Activated CD4-positive, alpha-beta T cell treated with anti-CD3 and anti-CD28 coated beads, Interleukin-2, Interleukin-6, amounts not matched to agents 100 ng/mL and 50 ng/mL, durations not matched to agents 16 hours and 8 hours (primary cell): ENCODE measurements at regions not wholly inside any gene's neighbourhood (a gene's known extent, or its start where the extent isn't known, plus 50 kb on each side); places are given as distances from the start of the nearest gene placed in this dataset.
"Not testable (repeated sequence)": the region's sequence is repeated elsewhere in the genome, so short reads cannot be mapped to it uniquely, and the experiment has no call there.

Experiments
- DNase-seq: peaks from one replicate; pipeline ENCODE4 v3.0.0-alpha.2; 2020

DNA sequence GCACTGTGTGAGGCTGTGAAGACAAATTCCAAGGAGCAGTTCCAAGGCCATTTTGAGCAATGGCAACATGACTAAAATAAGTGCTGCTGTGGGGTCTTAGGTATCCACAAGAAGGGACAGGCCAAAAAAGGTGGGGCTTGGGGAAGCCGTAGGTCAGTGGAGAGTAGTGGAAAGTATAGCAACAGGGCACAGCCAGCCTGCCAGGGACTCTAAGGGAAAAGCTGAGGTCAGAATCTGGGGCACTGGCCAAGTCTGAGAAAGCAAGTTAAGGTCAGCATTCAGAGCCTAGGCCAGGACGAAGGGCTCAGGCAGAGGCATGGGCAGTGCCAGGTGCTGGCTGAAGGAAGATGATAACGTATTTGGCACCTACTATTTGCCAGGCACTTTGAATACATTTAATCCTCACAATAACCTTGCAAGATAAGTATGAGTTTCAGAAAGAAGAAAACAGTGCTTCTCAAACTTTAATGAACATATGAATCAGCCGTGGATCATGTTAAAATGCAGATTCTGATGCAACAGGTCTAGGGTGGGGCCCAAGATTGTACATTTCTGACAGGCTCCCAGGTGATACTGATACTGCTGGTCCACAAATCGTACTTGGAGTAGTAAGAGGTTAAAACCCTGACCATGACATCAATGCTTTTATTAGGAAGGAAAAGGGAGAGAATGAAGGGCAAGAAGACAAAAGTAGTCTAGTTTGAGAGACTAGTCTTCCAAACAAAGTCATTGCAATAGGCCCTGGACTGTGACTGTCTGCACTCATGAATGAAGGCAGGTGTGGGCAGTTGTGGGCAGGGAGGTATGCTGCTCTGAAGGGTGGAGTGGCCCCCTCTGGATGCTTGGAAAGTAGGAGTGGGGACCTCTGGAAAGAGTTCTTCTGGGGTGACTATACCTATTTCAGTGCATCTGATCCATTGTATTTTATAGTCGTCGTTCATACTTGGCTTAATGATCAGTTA, 106.3 kb upstream of the ANKRD28 start:
- no peak for DNase-seq

DNA sequence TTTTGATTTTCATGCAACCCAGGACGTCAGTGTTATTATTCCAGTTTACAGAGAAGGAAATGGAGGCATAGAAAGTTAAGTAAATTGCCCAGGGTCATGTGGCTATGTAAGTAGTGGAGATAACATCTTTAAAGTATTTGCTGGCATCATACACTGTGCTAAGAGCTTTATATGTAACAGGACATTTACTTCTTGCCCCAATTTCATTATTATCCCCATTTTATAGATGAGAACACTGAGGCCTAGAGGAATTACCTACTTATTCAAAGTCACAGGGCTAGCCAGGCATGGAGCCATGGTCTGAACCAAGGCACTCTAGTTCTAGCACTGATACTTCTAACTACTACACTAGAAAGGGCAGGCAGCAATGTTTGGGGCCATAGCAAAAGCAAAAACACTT, 107.3 kb upstream of the ANKRD28 start:
- DNase-seq: no peak

DNA sequence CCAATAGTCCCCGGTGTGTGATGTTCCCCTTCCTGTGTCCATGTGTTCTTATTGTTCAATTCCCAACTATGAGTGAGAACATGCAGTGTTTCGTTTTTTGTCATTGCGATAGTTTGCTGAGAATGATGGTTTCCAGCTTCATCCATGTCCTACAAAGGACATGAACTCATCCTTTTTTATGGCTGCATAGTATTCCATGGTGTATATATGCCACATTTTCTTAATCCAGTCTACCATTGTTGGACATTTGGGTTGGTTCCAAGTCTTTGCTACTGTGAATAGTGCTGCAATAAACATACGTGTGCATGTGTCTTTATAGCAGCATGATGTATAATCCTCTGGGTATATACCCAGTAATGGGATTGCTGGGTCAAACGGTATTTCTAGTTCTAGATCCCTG, 109.6 kb upstream of the ANKRD28 start:
- not testable (repeated sequence) for DNase-seq

DNA sequence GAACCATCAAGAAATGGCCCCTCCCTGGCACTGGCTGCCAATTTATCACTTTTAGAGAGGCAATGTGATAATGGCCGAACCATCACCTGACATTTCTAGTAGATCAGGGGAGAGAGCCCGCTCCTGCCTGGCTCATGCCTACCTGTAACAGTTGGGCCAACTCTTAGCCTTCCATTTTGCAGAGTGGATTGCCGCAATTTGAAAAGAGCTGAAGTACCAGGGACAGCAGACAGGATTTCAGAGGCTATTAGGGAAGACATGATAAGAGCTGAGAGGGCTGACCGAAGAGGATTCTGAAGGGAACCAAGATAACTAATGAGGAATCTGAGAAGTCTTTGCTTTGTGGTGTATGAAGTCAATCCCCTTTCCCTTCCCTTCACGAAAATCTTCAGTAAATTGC, 121.2 kb upstream of the ANKRD28 start:
- DNase-seq: no peak

DNA sequence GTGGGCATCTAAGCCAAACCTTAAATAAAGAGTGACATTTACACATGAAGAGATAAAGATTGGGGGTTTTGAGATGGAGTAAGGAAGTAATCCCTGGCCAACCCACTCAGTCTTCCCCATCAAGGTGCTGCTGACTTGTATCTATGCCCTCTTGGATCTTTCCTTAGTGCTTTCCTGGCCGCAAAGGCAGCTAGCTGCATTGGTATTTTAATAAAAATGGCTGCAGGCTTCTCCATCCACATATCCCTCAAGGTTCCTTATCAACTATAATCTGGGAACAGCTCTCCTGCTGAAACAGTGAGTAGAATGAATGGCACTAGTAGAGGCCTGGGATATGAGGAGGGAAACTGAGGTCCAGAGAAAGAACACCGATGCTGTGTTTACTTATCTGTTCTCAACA, 122.2 kb upstream of the ANKRD28 start:
- DNase-seq: no peak

DNA sequence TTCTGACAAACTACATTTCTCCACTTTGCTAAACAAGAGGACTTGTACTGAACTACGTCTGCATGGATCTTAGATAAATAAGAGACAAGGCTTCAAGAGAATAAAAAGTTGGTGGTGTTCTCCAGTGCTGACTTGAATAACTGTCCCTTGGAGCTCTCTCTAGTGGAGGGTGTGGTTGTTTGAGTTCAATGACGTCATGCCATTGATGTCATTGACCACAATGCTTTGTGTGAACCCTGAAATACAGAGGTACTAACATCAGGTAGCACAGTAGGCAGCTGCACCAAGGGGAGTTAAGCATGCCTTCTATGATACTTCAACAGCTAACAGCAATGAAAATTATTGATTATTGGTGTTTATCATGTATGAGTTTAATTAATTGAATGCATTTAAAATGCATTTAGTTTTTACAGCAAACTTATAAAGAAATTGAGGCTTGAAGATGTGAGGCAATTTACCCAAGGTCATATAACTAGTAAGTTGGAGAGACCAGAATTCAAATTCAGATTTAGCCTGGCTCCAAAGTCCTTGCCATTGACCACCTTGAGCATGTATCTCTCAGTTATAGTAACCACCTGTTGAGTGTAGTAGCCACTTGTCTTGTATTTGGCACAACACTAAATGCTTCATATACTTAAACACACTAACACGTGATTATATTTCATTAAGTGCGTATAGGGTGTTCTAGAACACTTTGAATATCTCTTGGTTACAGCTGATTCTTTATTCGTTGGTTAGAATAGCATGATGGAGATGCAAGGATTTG, 126.0 kb upstream of the ANKRD28 start:
- DNase-seq: peak; percentile 5

DNA sequence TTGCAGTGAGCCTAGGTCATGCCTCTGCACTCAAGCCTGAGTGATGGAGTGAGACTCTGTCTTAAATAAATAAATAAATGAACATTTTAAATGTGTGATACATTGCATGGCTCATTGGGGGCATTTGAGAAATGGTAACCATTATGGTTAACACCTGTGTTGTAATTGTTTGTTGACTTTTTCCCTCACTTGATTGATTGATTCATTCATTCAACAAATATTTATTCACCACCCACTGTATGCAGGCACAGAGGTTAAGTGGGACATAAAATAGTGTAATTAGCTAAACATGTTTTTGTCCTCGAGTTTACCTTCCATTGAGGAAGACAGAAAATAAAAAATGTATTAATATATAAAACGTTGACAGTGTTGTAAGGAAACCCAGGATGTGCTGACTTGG, 127.1 kb upstream of the ANKRD28 start:
- no peak for DNase-seq

DNA sequence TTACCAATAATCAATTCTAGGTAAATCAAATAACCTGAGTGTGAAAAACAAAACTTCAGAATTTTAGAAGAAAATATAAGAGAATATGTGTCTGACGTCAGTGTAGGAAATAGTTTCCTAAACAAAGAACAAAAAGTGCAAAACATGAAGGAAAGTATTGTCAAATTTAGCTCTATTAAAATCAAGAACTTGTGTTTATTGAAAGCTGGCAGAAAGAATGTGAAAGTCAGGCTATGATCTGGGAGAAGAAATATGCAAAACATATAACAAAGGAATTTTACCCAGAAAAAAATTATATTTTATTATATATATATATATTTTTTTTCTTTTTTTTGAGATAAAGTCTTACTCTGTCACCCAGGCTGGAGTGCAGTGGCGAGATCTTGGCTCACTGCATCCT, 129.1 kb upstream of the ANKRD28 start:
- DNase-seq: no peak

DNA sequence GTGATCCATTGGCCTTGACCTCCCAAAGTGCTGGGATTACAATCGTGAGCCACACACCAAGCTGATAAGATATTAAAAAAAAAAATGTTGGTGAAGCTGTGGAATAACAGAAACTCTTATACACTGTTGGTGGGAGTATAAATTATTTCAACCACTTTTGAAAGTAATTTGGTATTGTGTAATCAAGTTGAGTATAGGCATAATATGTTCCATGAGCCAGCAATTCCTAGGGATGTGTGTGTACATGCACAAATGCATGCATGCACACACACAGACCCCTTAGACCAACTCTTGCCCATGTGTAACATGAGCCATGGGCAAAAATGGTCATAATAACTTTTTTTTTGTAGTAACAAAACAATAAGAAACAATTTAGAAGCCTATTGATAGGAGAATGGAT, 130.2 kb upstream of the ANKRD28 start:
- no peak for DNase-seq

DNA sequence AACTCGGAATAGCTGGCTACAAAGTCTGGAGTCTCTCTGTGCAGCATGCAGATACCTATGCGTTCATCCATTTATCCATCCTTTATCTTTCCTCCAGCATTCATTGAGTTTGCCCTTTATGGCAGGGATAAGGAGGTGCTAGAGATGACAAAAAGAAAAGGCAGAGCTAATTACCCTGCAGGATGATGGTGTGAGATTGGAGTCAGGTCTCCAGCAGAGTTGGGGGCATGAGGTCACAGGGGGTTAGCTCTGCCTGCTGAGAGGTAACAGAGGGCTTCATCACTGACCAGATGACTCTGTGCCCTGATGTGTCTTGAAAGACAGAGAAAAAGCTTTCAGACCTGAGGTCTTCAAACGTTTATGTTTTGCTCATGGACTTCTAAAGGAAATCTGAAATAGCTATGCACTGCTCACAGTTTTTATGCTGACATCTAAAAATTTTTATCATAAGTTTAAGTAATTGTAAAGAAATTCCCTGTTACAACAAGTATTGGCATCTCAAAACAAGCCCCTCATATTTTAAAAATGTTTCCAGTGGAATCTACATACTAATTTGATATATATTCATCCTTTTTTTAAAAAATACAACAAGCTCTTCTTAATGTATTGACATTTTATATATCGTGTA, 132.3 kb upstream of the ANKRD28 start:
- DNase-seq: no peak

DNA sequence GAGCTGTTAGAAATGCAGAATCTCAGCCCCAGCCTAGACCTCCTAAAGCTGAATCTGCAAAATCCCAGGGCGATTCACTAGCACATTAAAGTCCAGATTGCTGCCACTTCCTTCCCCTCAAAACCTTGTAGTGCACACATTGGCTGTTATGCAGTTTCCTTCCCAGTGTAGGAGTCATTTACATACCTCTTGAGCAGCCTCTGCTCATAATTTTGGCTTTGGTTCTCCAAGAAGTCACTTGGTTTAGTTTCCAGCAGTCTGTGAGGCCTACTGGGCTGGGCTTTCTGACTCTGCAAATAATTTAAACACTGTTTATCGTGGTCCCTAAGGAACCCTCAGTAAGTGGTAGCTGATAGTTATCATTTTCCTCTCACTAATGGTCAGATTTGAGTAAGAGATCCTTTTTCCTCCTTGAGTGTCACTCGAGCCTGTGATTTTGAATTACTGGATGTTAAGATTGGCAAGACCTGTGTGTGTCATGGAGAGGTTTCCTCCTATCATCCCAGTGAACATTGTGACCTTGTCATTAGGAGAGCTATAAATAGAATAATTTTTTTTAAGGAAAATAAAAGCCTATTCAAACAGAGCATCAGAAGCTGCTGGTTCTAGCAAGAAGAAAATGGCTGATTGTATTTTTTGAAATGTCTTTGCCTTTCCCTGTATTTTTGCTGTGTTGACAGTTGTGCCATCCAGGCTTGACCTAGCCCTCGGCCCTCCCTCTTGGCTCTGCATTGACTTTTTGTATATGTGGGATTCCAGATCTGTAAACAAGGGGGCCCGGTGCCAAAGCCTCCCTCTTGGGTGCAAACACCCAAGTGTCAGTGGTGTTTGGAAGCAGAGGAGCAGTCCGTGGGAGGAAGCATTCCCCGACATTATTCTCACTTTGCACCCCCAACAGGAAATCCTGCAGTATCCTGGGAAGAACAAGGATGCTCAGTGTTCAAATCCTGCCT, 134.8 kb upstream of the ANKRD28 start:
- DNase-seq: no peak

DNA sequence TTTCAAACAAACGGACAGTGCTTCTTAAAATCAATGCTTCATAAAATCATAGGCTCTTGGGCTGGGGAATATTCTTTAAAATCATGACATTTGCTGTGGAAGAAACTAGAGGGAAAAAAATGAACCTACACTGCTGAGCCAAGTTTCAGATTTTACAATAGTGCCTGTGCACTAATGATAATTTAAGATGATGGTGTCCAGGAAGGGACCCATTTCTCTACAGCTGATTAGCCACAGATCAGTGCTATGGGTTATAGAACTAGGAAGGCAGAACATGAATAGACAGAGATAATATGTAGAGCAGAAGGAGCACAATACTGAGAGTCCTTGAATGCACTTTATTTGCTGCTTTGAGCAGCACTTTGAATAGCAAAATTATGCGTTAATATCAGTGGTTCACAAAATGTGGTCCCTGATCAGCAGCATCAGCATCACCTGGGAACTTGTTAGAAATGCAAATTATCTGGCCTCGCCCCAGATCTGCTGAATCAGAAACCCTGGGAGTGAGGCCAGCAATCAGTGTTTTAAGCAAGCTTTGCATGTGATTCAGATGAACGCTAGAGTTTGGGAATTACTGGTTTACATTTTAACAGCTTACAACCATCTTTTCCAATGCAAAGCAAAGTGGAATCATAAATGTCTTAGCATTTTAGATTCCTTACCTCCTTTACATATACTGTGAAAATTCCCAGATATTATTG, 135.8 kb upstream of the ANKRD28 start:
- no peak for DNase-seq

DNA sequence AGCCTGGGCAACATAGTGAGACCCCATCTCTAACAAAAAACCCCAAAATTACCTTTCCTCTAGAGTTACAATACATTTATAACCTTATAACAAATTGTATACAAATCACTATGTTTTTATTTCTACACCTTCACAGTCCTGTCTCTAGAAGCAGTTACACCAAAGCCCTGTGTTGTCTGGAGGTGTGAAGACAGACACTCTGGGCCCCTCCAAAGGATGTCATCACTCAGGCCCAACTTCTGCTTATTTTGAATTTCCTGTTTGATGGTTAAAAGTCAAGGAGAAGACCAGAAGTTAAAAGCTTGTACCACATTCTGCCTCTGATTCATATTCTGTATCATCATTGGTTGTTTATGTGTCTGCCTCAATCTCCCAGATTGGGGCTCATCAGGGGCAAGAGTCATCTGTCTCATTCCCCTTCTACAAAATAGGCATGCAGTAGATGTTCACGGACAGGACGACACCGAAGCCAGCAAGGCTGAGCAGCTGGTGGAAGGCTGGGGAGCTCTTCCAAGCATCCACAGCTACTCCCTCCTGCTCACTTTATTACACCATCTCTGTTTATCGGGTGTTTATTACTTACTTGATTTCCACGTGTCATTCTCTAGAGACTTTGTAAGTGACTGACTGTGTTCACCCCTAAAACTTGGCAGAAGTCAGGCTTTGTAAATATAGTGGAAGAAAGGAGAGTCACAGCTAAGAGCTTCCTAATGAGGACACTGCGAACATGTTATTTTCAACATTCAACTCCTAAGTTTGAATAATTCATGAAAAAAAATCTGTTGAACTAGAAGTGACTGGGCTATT, 136.8 kb upstream of the ANKRD28 start:
- no peak for DNase-seq

DNA sequence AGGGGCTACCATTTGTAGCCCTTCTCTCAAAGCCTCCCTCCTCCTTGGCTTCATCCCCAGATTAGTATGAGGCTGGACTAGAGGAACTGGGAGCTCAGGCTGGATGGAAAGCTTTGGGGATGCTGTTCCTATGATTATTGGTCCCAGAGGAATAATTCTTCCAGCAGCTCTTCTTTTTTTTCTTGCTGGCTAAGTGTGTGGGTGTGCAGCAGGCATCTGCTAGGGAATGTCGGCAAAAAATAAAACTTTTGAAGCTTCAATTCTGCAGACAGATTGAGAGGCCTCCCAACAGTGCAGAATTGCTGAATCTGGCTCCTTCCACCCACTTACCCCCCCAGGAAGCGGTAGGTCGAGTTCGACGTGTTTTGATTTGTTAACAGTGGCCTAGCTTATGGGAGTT, 138.5 kb upstream of the ANKRD28 start:
- DNase-seq: no peak

DNA sequence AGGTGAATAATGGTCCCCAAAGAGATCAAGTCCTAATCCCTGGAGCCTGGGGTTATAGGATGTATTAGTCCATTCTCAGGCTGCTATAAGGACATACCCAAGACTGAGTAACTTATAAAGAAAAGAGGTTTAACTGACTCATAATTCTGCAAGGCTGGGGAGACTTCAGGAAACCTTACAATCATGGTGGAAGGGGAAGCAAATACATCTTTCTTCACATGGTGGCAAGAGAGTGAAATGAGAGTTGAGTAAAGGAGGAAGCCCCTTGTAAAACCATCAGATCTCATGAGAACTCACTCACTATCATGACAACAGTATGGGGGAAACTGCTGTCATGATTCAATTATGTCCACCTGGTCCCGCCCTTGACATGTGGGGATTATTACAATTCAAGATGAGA, 142.9 kb upstream of the ANKRD28 start:
- DNase-seq: no peak

DNA sequence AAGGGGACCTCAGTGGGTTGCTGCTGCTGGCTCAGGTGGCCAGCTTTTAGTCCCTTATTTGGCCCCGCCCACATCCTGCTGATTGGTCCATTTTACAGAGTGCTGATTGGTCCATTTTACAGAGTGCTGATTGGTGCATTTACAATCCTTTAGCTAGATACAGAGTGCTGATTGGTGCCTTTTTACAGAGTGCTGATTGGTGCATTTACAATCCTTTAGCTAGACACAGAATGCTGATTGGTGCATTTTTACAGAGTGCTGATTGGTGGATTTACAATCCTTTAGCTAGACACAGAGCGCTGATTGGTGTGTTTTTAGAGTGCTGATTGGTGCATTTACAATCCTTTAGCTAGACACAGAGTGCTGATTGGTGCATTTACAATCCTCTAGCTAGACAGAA, 143.7 kb upstream of the ANKRD28 start:
- DNase-seq: not testable (repeated sequence)

DNA sequence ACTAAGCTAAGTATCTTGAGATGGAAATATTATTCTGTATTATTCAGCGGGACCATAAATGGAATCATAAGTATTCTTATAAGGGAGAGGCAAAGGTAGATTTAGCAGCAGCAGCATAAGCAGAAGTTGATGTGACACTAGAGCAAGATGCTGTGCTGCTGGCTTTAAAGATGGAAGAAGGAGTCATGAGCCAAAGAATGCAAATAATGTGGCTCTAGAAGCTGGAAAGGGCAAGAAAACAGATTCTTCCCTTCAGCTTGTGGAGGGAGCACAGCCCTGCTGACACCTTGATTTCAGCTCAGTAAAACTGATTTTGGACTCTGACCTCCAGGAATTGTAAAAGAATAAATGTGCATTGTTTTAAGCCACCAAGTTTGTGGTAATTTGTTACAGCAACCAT, 144.2 kb upstream of the ANKRD28 start:
- DNase-seq: no peak

DNA sequence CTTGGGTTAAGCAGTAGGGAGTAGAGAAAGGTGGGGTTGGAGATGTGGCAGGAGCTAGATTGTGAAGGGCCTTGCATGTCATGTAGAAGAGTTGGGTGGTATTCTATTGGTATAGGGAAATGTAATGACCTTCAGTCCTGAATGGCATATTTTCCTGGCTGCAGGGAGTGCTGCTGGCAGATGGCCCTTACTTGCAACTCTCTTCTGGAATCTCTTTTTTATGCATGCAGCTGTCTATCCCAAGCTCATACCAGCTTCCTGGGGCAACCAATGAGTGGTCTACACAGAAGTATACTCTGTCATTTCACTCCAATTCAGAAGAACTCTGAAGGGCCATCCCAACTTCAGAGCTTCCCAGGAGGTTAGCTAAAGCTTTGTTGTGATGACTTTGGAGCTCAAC, 144.7 kb upstream of the ANKRD28 start:
- no peak for DNase-seq

DNA sequence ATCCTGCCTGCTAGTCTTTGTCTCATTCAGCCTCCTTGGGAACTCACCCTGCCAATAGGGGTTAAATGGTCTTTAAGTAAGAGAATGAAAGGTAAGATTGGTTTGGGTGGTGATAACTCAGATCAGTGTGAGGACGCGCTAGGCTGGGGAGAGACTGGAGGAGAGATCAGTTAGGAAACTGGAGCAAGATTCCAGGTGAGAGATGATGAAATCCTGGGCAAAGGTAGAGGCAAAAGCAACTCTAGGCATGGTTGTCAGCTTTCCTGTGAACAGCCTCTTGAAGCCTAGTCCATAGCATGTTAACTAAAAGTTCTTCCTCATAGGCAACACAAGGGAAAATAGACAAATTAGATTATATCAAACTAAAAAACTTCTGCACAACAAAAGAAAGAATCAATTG, 145.2 kb upstream of the ANKRD28 start:
- no peak for DNase-seq

DNA sequence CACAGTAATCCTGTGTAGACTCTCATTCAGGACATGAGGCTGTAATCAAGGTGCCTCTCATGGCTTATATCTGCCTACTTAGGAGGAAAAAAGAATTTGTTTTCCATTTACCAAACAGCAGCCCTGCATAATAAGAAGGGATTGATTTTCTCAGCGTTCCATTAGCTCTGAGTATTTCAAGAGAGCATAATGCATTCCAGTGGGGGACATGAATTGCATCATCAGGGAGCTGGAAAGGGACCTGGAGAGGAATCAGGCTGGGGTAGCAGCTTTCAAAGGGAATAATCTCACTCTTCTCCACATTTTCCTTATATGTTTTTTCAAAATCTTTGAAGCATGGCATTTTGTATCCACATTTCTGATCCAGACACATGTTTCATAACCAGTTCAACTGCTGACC, 150.6 kb upstream of the ANKRD28 start:
- DNase-seq: no peak
